GM18502 (cell line): ENCODE measurements at regions not wholly inside any gene's neighbourhood (a gene's known extent, or its start where the extent isn't known, plus 50 kb on each side); places are given as distances from the start of the nearest gene placed in this dataset.

ENCODE experiments used
- ATAC-seq: cut with Tn5 transposase; IDR thresholded peaks from one replicate; pipeline ENCODE4 v1.9.1; 2021; ENCODE audit warnings: mild to moderate bottlenecking; ENCODE audit not compliant: unreplicated experiment, poor library complexity

DNA sequence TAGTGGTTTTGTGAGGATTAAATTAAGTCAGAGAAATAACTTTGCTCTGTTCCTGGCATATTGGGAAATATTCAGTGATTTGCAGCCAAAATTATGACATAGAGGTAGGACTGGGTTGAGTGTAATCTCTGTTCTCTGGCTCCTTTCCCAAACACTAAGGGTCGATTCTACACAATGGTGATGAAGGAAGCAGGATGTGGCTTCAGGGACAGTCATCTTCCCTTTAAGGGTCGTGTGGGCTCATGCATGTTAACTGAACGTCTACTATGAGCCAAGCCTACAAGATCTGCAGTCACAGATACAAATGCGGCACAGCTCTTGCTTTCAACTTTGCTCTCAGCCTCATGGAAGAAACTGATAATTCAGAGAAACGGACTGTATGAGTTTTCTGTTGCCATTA, 381.6 kb downstream of the VRK1 start:
- ATAC-seq: no peak

DNA sequence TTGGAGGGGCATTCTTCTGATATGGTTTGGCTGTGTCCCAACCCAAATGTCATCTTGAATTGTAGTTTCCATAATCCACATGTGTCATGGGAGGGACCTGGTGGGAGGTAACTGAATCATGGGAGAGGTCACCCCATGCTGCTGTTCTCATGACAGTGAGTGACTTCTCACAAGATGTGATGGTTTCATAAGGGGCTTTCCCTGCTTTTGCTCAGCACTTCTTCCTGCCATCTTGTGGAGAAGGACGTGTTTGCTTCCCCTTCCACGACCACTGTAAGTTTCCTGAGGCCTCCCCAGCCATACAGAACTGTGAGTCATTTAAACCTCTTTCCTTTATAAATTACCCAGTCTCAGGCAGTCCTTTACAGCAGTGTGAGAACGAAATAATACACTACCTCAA, 382.4 kb downstream of the VRK1 start:
- ATAC-seq: no peak

DNA sequence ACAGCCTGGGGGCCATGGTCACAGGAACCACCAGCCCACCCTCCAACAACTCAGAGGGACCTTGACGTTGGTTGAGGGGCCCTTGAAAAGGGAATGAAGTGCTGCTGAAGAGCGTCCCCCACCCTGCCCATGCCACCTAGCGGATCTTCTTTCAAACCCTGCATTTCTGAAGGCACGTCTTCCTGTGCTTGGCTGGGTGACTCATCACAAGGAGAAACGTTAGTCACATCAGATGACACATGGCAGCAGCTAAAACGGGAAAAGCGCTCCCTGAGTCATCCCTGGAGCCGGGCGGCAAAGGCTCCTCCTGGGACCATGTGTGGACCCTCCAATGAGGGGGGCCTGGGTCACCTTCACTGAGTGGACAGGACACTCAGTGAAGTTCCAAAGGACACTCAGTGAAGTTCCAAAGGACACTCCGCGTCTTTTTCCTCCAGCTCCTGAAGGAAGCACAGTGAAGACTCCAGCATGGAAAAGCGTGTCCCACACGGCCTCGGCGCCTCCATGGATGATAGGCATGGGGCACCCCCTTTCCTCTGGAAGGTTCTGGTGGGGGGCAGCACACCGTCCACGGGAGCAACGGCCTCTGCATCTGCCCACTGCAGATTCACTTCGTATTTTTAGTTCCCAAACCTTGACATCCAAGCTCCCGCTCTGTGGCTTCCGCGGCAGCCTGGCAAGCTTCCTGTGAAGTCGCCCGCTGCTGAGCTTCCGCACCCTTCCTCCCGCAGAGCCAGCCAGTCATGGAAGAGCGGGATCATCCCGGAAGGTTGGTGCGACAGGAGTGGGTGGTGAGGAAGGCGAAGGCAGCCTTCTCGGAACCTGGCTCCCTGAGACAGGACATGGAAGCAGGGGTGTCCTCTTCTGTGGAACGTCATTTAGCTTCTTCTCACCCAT, 383.4 kb downstream of the VRK1 start:
- ATAC-seq: no peak

DNA sequence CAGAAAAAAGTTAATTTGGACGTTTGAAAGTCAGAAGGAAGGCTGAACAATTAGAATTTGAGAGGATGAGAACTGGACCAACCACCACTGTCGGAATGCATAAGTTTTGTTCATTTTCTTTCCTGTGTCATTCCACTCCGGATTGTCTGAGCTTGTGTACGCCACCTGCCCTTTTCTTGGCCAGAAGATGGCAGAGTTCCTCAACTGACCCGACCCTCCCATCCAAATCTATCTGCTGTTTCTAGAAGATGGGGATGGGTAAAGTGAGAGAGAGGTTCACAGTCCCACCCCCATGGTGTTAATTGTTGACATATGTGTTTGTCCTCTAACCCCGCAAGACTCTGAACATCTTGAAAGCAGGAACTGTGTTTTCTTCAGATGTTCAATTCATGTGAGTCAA, 388.0 kb downstream of the VRK1 start:
- ATAC-seq: no peak

DNA sequence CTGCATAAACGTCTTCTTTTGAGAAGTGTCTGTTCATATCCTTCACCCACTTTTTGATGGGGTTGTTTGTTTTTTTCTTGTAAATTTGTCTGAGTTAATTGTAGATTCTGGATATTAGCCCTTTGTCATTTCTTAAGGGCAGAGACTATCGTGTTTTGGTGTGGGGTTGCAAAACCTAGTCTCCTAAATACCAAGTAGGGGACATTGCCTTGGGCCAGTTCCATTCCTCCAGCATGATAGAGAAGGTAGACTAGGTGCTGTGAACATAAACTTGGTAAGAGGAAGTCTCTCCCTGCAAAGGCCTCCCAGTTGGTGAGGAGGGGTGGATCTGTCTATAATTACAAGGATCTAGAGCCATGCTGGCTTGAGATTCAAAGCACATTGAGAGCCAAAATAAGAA, 390.7 kb downstream of the VRK1 start:
- ATAC-seq: no peak

DNA sequence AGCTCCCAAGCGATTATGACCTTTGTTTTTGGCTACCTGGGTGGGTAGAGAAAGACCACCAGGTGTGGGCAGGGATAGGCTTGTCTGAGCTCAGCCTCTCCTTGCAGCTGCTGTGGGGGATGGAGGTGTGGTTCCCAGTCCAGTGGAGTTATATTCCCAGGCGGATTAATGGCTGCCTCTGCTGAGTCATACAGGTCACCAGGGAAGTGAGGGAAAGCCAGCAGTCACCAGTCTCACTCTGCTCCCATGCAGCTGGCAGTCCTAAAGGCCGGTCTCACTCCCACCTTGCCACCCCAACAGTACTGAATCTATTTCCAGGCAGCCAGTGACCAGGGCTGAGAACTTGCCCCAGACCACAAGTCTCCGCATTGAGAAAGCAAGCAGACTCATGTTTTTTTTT, 399.2 kb downstream of the VRK1 start:
- ATAC-seq: no peak

DNA sequence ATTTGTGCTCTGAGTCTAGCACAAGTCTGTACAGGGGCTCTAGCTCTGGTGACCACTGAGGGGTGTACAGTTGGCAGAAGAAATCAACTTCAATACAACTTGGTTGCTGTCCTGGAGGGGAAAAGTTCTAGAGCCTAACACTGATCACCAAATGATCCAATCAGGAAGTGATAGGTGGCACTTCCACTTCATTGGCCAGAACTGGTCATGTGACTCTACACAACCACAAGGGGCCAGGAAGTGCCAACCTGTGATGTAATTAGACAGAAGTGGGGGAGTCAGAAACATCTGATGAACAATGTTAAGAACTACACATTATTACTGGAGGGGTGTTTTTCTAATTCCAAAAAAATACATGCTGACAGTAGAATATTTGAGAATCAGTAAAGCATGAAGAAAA, 401.6 kb downstream of the VRK1 start:
- no peak for ATAC-seq

DNA sequence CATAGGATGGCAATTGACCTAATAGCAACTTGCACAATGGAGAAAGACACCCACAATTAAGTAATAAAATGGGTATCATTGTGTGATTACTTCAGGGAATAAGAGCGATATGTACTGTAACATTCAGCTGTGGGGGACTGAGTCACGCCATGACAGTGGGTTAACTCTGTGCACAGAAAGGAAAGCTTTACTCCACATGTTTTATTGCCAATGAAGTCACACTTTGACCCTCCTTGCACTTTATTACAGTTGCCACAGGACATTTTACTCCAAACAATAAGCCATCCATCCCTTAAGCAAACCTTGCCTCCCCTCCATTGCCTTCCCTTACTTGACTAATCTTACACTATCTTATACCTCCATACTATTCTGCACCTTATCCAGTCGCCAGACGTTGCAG, 403.1 kb downstream of the VRK1 start:
- ATAC-seq: no peak

DNA sequence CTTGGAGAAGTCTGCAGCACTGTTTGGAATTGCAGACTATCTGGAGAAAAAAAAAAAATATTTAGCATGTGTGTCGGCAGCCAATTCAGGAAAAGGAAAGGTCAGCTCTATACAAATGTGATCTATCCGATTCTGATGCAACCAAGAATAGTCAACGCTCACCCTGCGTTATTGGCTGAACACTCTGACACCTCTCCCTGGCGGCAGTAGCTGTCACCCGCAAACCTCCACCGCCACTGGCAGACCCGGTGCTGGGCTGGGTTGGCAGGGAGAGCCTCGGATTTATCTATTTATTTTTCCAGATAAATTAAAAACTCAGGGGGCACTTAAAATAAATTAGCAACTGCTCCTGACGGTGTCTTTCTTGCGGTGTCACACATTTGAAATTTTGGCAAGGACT, 409.7 kb downstream of the VRK1 start:
- no peak for ATAC-seq

DNA sequence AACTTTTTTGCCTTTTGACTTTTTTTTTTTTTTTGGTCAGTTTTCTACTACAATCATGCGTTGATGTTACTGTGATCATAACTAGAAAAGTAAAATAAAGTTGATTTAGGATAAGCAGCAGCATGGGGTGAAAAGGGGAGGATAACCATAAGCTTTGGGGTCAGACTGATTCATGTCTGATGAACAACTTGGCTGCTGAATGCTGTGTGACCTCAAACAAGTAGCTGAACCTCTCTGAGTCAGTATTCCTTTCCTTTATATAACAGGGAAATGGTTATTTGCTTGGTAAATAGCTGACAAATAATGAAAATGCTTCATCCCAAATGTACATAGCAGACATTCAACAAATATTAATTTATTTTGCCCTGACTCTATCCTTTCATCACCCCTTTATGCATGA, 413.0 kb downstream of the VRK1 start:
- ATAC-seq: no peak

DNA sequence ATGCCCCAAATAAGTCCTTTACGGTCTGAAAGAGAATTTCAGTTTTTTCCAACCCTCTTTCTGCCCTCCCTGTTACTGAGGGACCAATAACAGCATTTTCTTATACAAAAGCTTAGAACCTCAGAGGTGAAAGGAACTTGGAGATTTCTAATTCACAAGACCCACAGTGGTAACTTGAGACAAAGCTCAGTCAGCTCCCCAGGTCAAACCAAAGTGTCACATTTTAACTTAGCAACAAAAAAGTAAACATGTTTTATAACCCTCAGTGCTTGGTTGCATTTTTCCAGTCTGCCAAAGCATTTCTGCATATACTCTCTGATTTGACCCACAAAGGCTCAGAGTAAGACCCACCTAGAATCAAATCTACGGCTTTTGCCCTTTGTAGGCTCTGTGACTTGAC, 415.2 kb downstream of the VRK1 start:
- ATAC-seq: no peak

DNA sequence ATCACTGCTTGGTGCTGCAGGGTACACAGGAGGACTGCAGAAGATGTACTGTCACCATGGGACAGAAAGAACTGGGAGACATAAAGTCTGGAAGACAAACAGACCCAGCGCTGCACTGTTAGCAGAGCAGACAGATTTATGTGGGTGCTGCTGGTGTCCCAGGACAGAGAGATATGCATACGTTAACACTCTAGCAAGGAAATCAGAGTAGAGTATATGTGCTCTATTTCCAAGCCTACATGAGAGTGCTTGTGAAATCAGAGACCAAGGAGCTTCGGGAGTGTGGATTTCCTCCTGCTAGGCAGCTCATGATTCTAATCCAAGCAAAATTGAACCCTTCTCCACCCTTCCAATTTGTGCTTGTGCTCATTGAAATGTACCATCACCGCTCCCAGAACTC, 416.5 kb downstream of the VRK1 start:
- ATAC-seq: no peak

DNA sequence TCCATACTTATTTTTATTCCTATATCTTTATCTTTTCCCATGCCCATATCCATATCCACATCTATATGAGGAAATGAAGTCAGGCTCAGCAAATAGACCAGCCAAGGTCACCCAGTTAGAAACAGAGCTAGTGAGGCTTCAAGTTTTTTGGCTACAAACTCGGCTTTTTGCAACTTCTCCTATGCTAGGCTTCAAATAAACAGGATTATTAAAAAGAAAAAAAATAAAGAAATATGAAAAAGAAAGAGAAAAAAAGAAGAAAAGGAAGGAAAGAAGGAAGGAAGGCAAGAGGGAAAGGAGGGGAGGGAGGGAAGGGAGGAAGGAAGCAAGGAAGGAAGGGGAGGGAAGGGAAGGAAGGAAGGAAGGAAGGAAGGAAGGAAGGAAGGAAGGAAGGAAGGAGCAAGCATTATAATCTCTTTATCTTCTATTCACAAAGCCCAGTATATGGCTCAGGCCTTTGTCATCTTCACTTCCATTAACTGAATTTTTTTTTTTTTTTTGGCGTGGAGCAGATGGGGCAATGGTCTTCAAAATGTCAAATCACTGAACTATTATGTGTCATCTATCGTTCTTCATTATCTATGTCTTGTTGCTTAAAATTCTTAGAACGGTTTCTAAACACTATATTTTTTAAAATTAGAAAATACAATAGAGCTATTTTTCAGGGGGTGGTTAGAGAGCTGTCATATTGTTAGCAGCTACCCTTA, 418.2 kb downstream of the VRK1 start:
- no peak for ATAC-seq

DNA sequence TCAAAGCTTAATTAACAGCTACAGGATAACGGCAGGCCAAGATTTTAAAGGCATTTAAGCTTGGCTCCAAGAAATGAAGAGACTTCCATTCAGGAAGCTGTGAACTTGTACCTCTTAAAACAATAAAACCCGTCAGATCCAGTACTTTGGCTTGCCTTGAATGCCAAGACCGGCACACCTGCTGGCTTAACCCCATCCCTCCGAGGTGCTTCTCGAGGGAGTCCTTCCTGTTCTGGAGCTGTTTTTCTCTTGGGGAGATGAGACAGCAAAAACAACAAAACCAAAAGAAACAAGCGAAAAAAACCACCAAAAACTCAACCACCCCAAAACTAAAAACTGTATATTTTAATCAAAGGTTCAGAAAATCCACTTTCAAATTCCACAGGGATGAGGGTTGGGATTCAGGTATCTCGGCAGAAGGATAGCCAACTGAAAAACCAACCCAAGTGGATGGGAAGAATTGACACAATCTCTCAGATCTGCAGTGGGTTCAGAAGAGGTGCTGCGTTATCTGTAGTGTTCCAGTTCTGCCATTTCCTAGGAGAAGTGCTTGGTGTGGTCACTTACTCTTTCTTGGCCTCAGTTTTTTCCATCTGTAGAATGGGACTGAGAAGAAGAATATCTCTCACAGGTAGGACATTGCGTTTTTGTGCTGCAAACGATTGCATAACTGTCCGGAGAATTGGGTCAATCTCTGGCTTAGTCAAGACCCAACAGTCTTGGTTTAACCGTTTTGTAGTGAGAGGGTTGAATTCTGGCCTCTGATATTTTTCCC, 420.1 kb downstream of the VRK1 start:
- no peak for ATAC-seq

DNA sequence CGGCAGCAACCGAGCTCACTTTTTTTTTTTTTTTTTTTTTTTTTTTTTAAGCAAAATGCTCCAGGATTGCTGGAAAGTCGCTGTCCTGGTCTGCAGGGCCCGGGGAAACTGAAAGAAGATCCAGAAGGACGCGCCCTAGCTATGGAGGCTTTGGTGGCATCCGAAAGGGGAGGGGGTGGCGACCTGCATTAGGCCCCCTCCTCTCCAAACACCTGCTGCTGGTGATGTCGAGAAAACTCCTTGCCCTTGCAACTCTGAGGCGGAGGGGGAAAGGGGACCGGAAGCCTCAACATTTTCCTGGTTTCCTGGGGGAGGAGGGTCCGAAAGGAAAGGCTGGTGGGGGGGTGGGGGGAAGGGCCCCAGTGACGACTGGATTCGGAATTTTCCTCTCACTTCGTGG, 421.1 kb downstream of the VRK1 start:
- no peak for ATAC-seq

DNA sequence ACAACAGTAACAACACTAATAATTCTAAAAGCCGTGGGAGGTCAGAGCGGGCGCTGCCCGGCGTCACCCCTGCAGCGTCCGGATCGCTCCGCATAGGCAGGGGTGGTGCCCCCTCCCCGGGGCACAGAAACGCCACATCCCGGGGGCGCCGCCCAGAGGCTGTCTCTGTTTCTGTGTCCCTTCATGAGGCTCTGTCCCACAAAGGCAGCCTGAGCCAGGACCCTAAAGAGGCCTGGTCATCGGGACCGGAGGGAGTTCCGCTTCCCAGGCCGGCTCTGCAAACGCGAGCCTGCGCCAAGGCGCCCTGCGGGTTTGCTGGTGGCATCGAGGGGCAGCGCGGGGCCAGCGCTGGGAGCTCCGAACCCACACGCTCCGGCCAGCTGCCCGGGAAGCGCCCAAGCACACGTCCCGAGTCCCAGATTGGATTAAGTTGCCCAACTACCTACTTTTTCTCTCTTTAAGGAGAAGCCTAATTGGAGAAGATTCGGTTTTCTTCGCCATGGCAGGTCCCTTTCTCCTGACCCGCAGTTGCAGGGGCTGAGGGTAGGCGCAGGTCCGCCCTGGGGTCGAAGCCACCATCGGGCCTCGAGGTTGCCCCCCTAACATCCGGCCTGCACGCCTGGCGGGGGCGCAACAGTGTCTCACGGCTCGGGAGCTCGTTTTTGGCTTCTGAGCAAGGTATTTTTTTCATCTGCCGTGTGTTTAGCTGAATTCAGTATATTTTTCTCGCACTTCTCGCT, 421.7 kb downstream of the VRK1 start:
- ATAC-seq: no peak

DNA sequence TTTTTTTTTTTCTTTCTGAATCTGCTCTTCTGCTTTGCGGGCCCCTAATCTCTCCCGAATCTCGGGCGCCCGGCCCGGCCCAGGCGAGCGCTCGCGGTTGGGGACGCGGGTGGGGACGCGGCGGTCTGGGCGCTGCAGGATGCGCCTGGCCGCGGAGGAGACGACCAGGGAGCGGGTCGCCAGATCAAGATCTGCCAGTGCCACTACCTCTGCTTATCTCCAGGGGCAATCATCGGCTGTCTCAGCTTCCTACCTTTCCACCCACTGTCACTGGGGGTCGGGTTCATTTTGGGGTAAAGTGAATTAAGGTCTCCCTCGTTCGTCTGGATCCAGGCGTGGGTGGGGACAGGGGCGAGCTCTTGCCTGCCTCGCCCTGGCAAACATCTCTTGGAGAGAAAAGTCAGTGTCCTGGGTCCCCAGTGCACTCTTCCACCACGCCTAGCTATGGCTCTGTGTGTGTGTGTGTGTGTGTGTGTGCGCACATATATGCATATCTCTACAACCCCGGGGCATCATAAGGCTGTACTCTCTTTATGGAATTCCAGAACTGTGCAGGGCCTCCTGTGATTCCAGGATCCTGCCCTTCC, 422.3 kb downstream of the VRK1 start:
- no peak for ATAC-seq

DNA sequence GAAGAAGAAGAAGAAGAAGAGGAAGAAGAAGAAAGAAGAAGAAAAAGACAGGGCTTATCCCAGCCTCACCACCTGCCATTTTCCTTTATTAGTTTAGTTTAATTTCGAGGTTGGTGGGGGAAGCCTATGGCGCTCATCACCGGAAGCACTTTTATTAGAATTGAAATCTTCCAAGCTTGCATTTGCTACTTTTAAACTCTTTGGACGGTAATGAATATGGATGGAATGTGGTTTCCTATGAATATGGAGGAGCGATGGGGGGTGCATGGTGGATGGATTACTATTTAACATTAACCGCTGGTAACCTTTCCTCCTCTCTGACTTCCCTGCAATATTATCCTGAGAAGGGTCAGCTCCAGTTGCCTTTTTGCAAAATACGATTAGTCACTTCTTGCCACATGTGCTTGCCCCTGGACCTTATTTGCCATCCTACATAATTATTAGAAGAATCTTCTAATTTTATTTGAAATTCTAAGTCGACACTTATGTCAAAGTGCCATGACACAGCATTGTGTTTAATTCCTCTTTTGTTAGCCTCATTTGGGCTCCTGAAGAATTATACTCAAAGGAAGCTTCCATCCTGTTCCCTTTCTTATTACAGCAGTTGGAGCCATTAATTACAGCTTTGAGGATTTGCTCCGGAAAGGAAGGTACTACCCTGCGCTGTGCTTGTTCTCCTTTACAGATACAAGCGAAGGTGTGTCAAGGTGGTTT, 424.5 kb downstream of the VRK1 start:
- ATAC-seq: no peak

DNA sequence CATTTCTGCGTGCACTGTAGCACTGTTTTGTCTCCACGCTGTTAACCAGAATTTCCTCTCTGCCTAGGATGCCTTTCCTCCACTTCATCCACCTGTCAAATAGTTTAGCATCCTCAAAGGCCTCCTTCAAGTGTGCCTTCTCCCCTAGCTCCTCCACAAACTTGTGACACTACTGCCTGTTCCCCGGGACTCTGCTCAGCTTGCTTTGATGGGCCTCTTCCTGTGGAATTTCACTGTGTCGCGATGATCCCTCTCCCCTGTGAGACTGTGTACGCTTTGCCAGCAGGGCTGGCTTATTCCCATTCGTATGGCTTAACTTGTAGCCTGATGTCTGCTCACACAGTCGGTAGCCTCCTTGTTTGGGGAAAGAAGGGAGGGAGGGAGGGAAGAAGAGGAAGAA, 426.8 kb downstream of the VRK1 start:
- no peak for ATAC-seq
